ENCODE measurements at regions not wholly inside any gene's neighbourhood (a gene's known extent, or its start where the extent isn't known, plus 50 kb on each side); places are given as distances from the start of the nearest gene placed in this dataset.

- H3K27me3 Mint-ChIP-seq (ENCODE audit: low read depth) = no peaks in the 10 kb centered on the region
Observed at GRCh38 chrX:7789200-7789599, 53.8 kb upstream of the VCX start.

GRCh38 chrX:7788334-7788733 is 54.6 kb upstream of the VCX start:
- no peak for TF ChIP-seq CTCF (IDR thresholded peaks at IDR 0.05; ENCODE audit: unreplicated experiment in 3 of 3)
- H3K4me3 Mint-ChIP-seq = no peak overlapping the region

More at GRCh38 chrX:7789200-7789599, 53.8 kb upstream of the VCX start:
- H3K27ac Mint-ChIP-seq = no peak overlapping the region
- no peak overlapping the region for H3K4me3 Mint-ChIP-seq
- H3K4me1 Mint-ChIP-seq = peaks cover 13% of the 10 kb centered on the region
- no peak for TF ChIP-seq CTCF (IDR thresholded peaks at IDR 0.05; ENCODE audit: unreplicated experiment in 3 of 3)
- H3K36me3 Mint-ChIP-seq (ENCODE audit: low read depth) = no peaks in the 10 kb centered on the region
- H3K9me3 Mint-ChIP-seq = peaks cover 5% of the 10 kb centered on the region

GRCh38 chrX:7787714-7788113 is 55.3 kb upstream of the VCX start:
- Mint-ChIP-seq H3K4me3 (no peak overlapping the region), H3K36me3 (ENCODE audit: low read depth) (no peaks in the 10 kb centered on the region), H3K9me3 (peaks cover 5% of the 10 kb centered on the region), H3K4me1 (peaks cover 13% of the 10 kb centered on the region), H3K27ac (no peak overlapping the region), H3K27me3 (ENCODE audit: low read depth) (no peaks in the 10 kb centered on the region)
- TF ChIP-seq CTCF (IDR thresholded peaks at IDR 0.05; ENCODE audit: unreplicated experiment in 3 of 3) = no peak

More at GRCh38 chrX:7788334-7788733, 54.6 kb upstream of the VCX start:
- Mint-ChIP-seq H3K4me1 (peaks cover 13% of the 10 kb centered on the region), H3K27ac (no peak overlapping the region), H3K36me3 (ENCODE audit: low read depth) (no peaks in the 10 kb centered on the region), H3K27me3 (ENCODE audit: low read depth) (no peaks in the 10 kb centered on the region), H3K9me3 (peaks cover 5% of the 10 kb centered on the region)

- Mint-ChIP-seq H3K27ac (no peak overlapping the region), H3K27me3 (ENCODE audit: low read depth) (no peaks in the 10 kb centered on the region), H3K4me3 (no peak overlapping the region), H3K9me3 (no peaks in the 10 kb centered on the region), H3K4me1 (peaks cover 7% of the 10 kb centered on the region), H3K36me3 (ENCODE audit: low read depth) (no peaks in the 10 kb centered on the region)
- no peak for TF ChIP-seq CTCF (IDR thresholded peaks at IDR 0.05; ENCODE audit: unreplicated experiment in 3 of 3)
Observed at GRCh38 chrX:7784580-7784979, 58.4 kb upstream of the VCX start.

- Mint-ChIP-seq H3K27ac (no peak overlapping the region), H3K36me3 (ENCODE audit: low read depth) (no peaks in the 10 kb centered on the region), H3K4me1 (no peaks in the 10 kb centered on the region), H3K4me3 (no peak overlapping the region), H3K9me3 (no peaks in the 10 kb centered on the region), H3K27me3 (ENCODE audit: low read depth) (no peaks in the 10 kb centered on the region)
- TF ChIP-seq CTCF (IDR thresholded peaks at IDR 0.05; ENCODE audit: unreplicated experiment in 3 of 3) = no peak
Observed at GRCh38 chrX:7779644-7780043, 63.3 kb upstream of the VCX start.

- Mint-ChIP-seq H3K27ac (no peak overlapping the region), H3K27me3 (ENCODE audit: low read depth) (no peaks in the 10 kb centered on the region), H3K9me3 (no peaks in the 10 kb centered on the region), H3K4me3 (no peak overlapping the region), H3K36me3 (ENCODE audit: low read depth) (no peaks in the 10 kb centered on the region), H3K4me1 (peaks cover 6% of the 10 kb centered on the region)
- TF ChIP-seq CTCF (IDR thresholded peaks at IDR 0.05; ENCODE audit: unreplicated experiment in 3 of 3) = no peak
Observed at GRCh38 chrX:7775987-7776386, 67.0 kb upstream of the VCX start.

Measured in nephron (organoid).